ENCODE measurements at regions not wholly inside any gene's neighbourhood (a gene's known extent, or its start where the extent isn't known, plus 50 kb on each side); places are given as distances from the start of the nearest gene placed in this dataset.
A peak's percentile ranks its signal among the peaks of the same experiment; 100 is the strongest.

GRCh38 chr11:110027627-110028371 is 65.4 kb upstream of the ZC3H12C start:
- DNase-seq (ENCODE audit: low spot score), result no peak

- DNase-seq (ENCODE audit: low spot score), result no peak
Observed at GRCh38 chr11:110028921-110029320, 64.3 kb upstream of the ZC3H12C start.

- DNase-seq (ENCODE audit: low spot score), result no peak
Observed at GRCh38 chr11:110029714-110030113, 63.5 kb upstream of the ZC3H12C start.

- DNase-seq (ENCODE audit: low spot score), result peak; percentile 5
Observed at GRCh38 chr11:110031171-110031570, 62.0 kb upstream of the ZC3H12C start.

GRCh38 chr11:110032259-110032658 is 60.9 kb upstream of the ZC3H12C start:
- no peak for DNase-seq (ENCODE audit: low spot score)

GRCh38 chr11:110032957-110033570 is 60.1 kb upstream of the ZC3H12C start:
- no peak for DNase-seq (ENCODE audit: low spot score)

GRCh38 chr11:110034806-110035205 is 58.4 kb upstream of the ZC3H12C start:
- DNase-seq (ENCODE audit: low spot score), result no peak

GRCh38 chr11:110035357-110035756 is 57.8 kb upstream of the ZC3H12C start:
- peak; percentile 20 for DNase-seq (ENCODE audit: low spot score)

GRCh38 chr11:110038201-110038600 is 55.0 kb upstream of the ZC3H12C start:
- DNase-seq (ENCODE audit: low spot score), result no peak
